ENCODE measurements at regions not wholly inside any gene's neighbourhood (a gene's known extent, or its start where the extent isn't known, plus 50 kb on each side); places are given as distances from the start of the nearest gene placed in this dataset.

DNA sequence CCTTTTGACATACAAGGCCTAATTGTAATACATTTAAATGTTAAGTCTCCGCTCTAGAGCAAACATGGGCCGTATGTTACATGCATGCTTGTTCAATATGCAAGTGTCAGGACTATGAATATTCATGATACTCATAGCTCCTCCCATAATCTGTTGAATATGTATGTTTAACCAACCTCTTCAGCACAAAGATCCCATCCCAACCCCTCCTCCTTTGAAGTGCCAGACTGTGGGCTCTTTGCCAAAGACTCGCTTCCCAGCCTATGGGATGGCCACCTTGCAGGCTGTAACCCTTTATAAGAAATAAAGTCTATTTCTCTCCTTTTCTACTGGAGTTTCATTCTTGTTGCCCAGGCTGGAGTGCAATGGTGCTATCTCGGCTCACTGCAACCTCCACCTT, 156.2 kb downstream of the ABCC12 start:
- TF ChIP-seq POLR2AphosphoS5 (IDR thresholded peaks at IDR 0.05): no peak
- TF ChIP-seq, protein P1, sequence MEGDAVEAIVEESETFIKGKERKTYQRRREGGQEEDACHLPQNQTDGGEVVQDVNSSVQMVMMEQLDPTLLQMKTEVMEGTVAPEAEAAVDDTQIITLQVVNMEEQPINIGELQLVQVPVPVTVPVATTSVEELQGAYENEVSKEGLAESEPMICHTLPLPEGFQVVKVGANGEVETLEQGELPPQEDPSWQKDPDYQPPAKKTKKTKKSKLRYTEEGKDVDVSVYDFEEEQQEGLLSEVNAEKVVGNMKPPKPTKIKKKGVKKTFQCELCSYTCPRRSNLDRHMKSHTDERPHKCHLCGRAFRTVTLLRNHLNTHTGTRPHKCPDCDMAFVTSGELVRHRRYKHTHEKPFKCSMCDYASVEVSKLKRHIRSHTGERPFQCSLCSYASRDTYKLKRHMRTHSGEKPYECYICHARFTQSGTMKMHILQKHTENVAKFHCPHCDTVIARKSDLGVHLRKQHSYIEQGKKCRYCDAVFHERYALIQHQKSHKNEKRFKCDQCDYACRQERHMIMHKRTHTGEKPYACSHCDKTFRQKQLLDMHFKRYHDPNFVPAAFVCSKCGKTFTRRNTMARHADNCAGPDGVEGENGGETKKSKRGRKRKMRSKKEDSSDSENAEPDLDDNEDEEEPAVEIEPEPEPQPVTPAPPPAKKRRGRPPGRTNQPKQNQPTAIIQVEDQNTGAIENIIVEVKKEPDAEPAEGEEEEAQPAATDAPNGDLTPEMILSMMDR (IDR thresholded peaks at IDR 0.05): no peak

Data from esophagus muscularis mucosa (tissue), 3 donors.